SU-DHL-6 (cell line): ENCODE measurements at regions not wholly inside any gene's neighbourhood (a gene's known extent, or its start where the extent isn't known, plus 50 kb on each side); places are given as distances from the start of the nearest gene placed in this dataset.

Experiments used
- H2AFZ ChIP-seq: fragments of 200-600 bp; sonication (generic); 2 replicates; pipeline ENCODE4 v1.6.1; 2014; ENCODE audit warnings: low read depth, mild to moderate bottlenecking, moderate library complexity, mixed read lengths, antibody characterized with exemption, low read length; ENCODE audit not compliant: severe bottlenecking
- H3F3A ChIP-seq: fragments of 200-600 bp; shearing (Covaris generic); 2 replicates; pipeline ENCODE4 v1.6.0; 2016; ENCODE audit warnings: antibody characterized with exemption, mild to moderate bottlenecking; ENCODE audit not compliant: insufficient read depth
- H3K27ac ChIP-seq: fragments of 200-600 bp; sonication (generic); 2 replicates; pipeline ENCODE4 v1.5.1; 2016; ENCODE audit warnings: low read depth, mild to moderate bottlenecking, low read length, moderate library complexity, mixed read lengths
- H3K27me3 ChIP-seq: fragments of 200-600 bp; sonication (generic), shearing (Covaris generic); 2 replicates; pipeline ENCODE4 v1.6.0; 2014; ENCODE audit warnings: mild to moderate bottlenecking, low read length
- H3K36me3 ChIP-seq: fragments of 200-600 bp; sonication (generic); 2 replicates; pipeline ENCODE4 v1.6.1; 2014; ENCODE audit warnings: mild to moderate bottlenecking, low read length, mixed read lengths
- H3K4me2 ChIP-seq: fragments of 300-600, 200-600 bp; shearing (Covaris generic), sonication (generic); 2 replicates; pipeline ENCODE4 v1.6.0; 2014; ENCODE audit warnings: low read length, low read depth, mild to moderate bottlenecking; ENCODE audit not compliant: poor library complexity, severe bottlenecking
- H3K4me3 ChIP-seq: fragments of 200-600 bp; sonication (generic); 2 replicates; pipeline ENCODE4 v1.5.1; 2014; ENCODE audit warnings: antibody characterized with exemption, low read length, mild to moderate bottlenecking, mixed read lengths; ENCODE audit not compliant: insufficient read depth, poor library complexity, severe bottlenecking
- H3K79me2 ChIP-seq: fragments of 200-600 bp; sonication (generic); 2 replicates; pipeline ENCODE4 v1.6.1; 2014; ENCODE audit warnings: mild to moderate bottlenecking, low read length, moderate library complexity; ENCODE audit not compliant: insufficient read depth
- H3K9ac ChIP-seq: fragments of 200-600 bp; sonication (generic); 2 replicates; pipeline ENCODE4 v1.7.0; 2014; ENCODE audit warnings: mild to moderate bottlenecking, low read length
- H3K9me2 ChIP-seq: fragments of 200-600 bp; sonication (generic); replicated peaks from 2 replicates; pipeline ENCODE4 v1.6.1; 2014; ENCODE audit warnings: low read length; ENCODE audit not compliant: insufficient read depth
- H3K9me3 ChIP-seq: fragments of 200-600 bp; sonication (generic); 2 replicates; pipeline ENCODE4 v1.6.1; 2014; ENCODE audit warnings: low read length, mixed read lengths; ENCODE audit not compliant: insufficient read depth
- H4K20me1 ChIP-seq: fragments of 200-600 bp; sonication (generic); 2 replicates; pipeline ENCODE4 v1.6.1; 2014; ENCODE audit warnings: low read depth, mild to moderate bottlenecking, antibody characterized with exemption, low read length, moderate library complexity, mixed read lengths
- CTCF ChIP-seq: fragments of 200-600 bp; sonication (generic); IDR thresholded peaks from one replicate; pipeline ENCODE4 v1.5.1; 2017; ENCODE audit warnings: antibody characterized with exemption, mild to moderate bottlenecking, low read length, moderate library complexity; ENCODE audit not compliant: insufficient read depth, poor library complexity, severe bottlenecking
- EZH2phosphoT487 ChIP-seq: fragments of 200-600 bp; sonication (generic), shearing (Covaris generic); conservative IDR thresholded peaks from 2 replicates; pipeline ENCODE4 v1.6.1; 2018; ENCODE audit warnings: mild to moderate bottlenecking, antibody characterized with exemption, low read length, moderate library complexity, mixed read lengths

- H3K9me3 ChIP-seq, result no peaks in the 10 kb centered on the region
- H2AFZ ChIP-seq, result no peak overlapping the region
- H3K79me2 ChIP-seq, result no peaks in the 10 kb centered on the region
- H3K9me2 ChIP-seq, result no peaks in the 10 kb centered on the region
- no peaks in the 10 kb centered on the region for H3K27me3 ChIP-seq
- H3K9ac ChIP-seq, result no peak overlapping the region
- no peak overlapping the region for H3K27ac ChIP-seq
- H3F3A ChIP-seq, result no peaks in the 10 kb centered on the region
- no peak for TF ChIP-seq CTCF
- TF ChIP-seq EZH2phosphoT487, result no peak
- no peak overlapping the region for H3K4me3 ChIP-seq
- no peaks in the 10 kb centered on the region for H4K20me1 ChIP-seq
- no peaks in the 10 kb centered on the region for H3K36me3 ChIP-seq
- no peak overlapping the region for H3K4me2 ChIP-seq
Observed at GRCh38 chr6:15947436-15947835, 181.4 kb upstream of the MYLIP start.

GRCh38 chr6:15946701-15947385 is 182.0 kb upstream of the MYLIP start:
- H3K9ac ChIP-seq, result no peak overlapping the region
- H3F3A ChIP-seq, result no peaks in the 10 kb centered on the region
- H3K4me2 ChIP-seq, result no peak overlapping the region
- no peaks in the 10 kb centered on the region for H3K27me3 ChIP-seq
- no peaks in the 10 kb centered on the region for H4K20me1 ChIP-seq
- no peak overlapping the region for H2AFZ ChIP-seq
- H3K36me3 ChIP-seq, result no peaks in the 10 kb centered on the region
- TF ChIP-seq CTCF (no peak), EZH2phosphoT487 (no peak)
- H3K27ac ChIP-seq, result no peak overlapping the region
- no peaks in the 10 kb centered on the region for H3K79me2 ChIP-seq
- H3K9me3 ChIP-seq, result no peaks in the 10 kb centered on the region
- no peaks in the 10 kb centered on the region for H3K9me2 ChIP-seq
- H3K4me3 ChIP-seq, result no peak overlapping the region

GRCh38 chr6:15945593-15946159 is 183.2 kb upstream of the MYLIP start:
- H2AFZ ChIP-seq, result no peak overlapping the region
- H3K27ac ChIP-seq, result no peak overlapping the region
- no peak overlapping the region for H3K4me3 ChIP-seq
- no peak overlapping the region for H3K9ac ChIP-seq
- H3K9me2 ChIP-seq, result no peaks in the 10 kb centered on the region
- H3K4me2 ChIP-seq, result no peak overlapping the region
- no peaks in the 10 kb centered on the region for H3K79me2 ChIP-seq
- no peak for TF ChIP-seq CTCF
- TF ChIP-seq EZH2phosphoT487, result no peak
- no peaks in the 10 kb centered on the region for H3K9me3 ChIP-seq
- no peaks in the 10 kb centered on the region for H4K20me1 ChIP-seq
- no peaks in the 10 kb centered on the region for H3K36me3 ChIP-seq
- H3F3A ChIP-seq, result no peaks in the 10 kb centered on the region
- H3K27me3 ChIP-seq, result no peaks in the 10 kb centered on the region
